ENCODE measurements at regions not wholly inside any gene's neighbourhood (a gene's known extent, or its start where the extent isn't known, plus 50 kb on each side); places are given as distances from the start of the nearest gene placed in this dataset.

DNA sequence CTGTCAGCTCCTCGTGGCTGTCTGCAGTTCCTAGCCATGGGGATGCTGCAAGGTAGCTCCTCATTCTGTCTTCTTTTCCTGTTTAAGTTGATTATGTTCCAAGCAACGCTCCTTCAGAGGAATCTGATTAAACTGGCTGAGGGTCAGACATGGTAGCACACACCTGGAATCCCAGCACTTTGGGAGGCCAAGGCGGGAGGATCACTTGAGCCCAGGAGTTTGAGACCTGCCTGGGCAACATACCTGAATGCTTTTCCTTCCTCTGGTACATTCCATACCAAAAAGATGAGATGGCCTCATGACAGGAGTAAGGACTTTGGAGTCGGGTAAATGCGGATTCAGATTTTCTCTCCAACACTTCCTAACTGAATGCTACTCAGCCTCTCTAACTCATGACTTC, 246.8 kb upstream of the JARID2 start:
- DNase-seq: no peak
- TF ChIP-seq FOXM1 (IDR thresholded peaks at IDR 0.05; ENCODE audit: low read depth) (no peak), RAD21 (IDR thresholded peaks at IDR 0.05; ENCODE audit: low read length) (no peak), JUND (IDR thresholded peaks at IDR 0.05) (no peak), ZBTB33 (IDR thresholded peaks at IDR 0.05; ENCODE audit: borderline replicate concordance, low read depth) (no peak), TEAD4 (IDR thresholded peaks at IDR 0.05; ENCODE audit: borderline replicate concordance, insufficient read depth) (no peak), GATA2 (CRISPR knock-in tag; IDR thresholded peaks at IDR 0.05) (no peak), FOXJ3 (CRISPR knock-in tag; IDR thresholded peaks at IDR 0.05) (no peak), TAF1 (IDR thresholded peaks at IDR 0.05; ENCODE audit: borderline replicate concordance, low read depth, low read length) (no peak), POLR2AphosphoS5 (IDR thresholded peaks at IDR 0.05; ENCODE audit: low read depth, low read length) (no peak), FOSL2 (IDR thresholded peaks at IDR 0.05; ENCODE audit: borderline replicate concordance, low read depth) (no peak), RCOR1 (IDR thresholded peaks at IDR 0.05; ENCODE audit: low read length) (no peak), YY1 (IDR thresholded peaks at IDR 0.05; ENCODE audit: low read depth) (no peak), CTCF (IDR thresholded peaks at IDR 0.05) (no peak), RFX5 (IDR thresholded peaks at IDR 0.05; ENCODE audit: low read length) (no peak), SIN3A (IDR thresholded peaks at IDR 0.05; ENCODE audit: borderline replicate concordance, low read depth, low read length) (no peak)
- TF ChIP-seq, protein P1, sequence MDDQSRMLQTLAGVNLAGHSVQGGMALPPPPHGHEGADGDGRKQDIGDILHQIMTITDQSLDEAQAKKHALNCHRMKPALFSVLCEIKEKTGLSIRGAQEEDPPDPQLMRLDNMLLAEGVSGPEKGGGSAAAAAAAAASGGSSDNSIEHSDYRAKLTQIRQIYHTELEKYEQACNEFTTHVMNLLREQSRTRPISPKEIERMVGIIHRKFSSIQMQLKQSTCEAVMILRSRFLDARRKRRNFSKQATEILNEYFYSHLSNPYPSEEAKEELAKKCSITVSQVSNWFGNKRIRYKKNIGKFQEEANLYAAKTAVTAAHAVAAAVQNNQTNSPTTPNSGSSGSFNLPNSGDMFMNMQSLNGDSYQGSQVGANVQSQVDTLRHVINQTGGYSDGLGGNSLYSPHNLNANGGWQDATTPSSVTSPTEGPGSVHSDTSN (IDR thresholded peaks at IDR 0.05): no peak
- TF ChIP-seq, protein P2, sequence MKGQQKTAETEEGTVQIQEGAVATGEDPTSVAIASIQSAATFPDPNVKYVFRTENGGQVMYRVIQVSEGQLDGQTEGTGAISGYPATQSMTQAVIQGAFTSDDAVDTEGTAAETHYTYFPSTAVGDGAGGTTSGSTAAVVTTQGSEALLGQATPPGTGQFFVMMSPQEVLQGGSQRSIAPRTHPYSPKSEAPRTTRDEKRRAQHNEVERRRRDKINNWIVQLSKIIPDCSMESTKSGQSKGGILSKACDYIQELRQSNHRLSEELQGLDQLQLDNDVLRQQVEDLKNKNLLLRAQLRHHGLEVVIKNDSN (IDR thresholded peaks at IDR 0.05; ENCODE audit: borderline replicate concordance, low read depth): no peak
- TF ChIP-seq, protein P3, sequence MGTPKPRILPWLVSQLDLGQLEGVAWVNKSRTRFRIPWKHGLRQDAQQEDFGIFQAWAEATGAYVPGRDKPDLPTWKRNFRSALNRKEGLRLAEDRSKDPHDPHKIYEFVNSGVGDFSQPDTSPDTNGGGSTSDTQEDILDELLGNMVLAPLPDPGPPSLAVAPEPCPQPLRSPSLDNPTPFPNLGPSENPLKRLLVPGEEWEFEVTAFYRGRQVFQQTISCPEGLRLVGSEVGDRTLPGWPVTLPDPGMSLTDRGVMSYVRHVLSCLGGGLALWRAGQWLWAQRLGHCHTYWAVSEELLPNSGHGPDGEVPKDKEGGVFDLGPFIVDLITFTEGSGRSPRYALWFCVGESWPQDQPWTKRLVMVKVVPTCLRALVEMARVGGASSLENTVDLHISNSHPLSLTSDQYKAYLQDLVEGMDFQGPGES (IDR thresholded peaks at IDR 0.05; ENCODE audit: low read depth, low read length): no peak
- TF ChIP-seq, protein P4, sequence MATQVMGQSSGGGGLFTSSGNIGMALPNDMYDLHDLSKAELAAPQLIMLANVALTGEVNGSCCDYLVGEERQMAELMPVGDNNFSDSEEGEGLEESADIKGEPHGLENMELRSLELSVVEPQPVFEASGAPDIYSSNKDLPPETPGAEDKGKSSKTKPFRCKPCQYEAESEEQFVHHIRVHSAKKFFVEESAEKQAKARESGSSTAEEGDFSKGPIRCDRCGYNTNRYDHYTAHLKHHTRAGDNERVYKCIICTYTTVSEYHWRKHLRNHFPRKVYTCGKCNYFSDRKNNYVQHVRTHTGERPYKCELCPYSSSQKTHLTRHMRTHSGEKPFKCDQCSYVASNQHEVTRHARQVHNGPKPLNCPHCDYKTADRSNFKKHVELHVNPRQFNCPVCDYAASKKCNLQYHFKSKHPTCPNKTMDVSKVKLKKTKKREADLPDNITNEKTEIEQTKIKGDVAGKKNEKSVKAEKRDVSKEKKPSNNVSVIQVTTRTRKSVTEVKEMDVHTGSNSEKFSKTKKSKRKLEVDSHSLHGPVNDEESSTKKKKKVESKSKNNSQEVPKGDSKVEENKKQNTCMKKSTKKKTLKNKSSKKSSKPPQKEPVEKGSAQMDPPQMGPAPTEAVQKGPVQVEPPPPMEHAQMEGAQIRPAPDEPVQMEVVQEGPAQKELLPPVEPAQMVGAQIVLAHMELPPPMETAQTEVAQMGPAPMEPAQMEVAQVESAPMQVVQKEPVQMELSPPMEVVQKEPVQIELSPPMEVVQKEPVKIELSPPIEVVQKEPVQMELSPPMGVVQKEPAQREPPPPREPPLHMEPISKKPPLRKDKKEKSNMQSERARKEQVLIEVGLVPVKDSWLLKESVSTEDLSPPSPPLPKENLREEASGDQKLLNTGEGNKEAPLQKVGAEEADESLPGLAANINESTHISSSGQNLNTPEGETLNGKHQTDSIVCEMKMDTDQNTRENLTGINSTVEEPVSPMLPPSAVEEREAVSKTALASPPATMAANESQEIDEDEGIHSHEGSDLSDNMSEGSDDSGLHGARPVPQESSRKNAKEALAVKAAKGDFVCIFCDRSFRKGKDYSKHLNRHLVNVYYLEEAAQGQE (IDR thresholded peaks at IDR 0.05; ENCODE audit: low read depth, low read length): no peak
- no peaks in the 10 kb centered on the region for H3K9me2 ChIP-seq
- H3K9ac ChIP-seq: no peak overlapping the region
- CTCF ChIA-PET: no interaction called here
- no peak overlapping the region for H2AFZ ChIP-seq (ENCODE audit: low read depth)
- H3K4me2 ChIP-seq: no peak overlapping the region
- H3K27me3 ChIP-seq (ENCODE audit: insufficient read depth): no peaks in the 10 kb centered on the region
- H3F3A ChIP-seq (replicated peaks; ENCODE audit: insufficient read depth): no peaks in the 10 kb centered on the region
- H3K9me3 ChIP-seq: no peaks in the 10 kb centered on the region
- no peaks in the 10 kb centered on the region; a peak in 1 of 4 replicates for H3K4me1 ChIP-seq (ENCODE audit: control insufficient read depth in 1 of 2, insufficient read depth in 2 of 2, low read depth in 1 of 2, low read length in 1 of 2)
- POLR2A ChIA-PET: interaction anchor here (0.6 kb wide), 1 partner anchor 410 kb away, joined by 3 read pairs; no protein-coding TSS in a partner anchor
- H3K27ac ChIP-seq (ENCODE audit: low read depth in 2 of 2, low read length in 1 of 2): no peak overlapping the region
- no peaks in the 10 kb centered on the region for H3K79me2 ChIP-seq (ENCODE audit: insufficient read depth)
- H4K20me1 ChIP-seq (ENCODE audit: insufficient read depth): no peaks in the 10 kb centered on the region
- H3K4me3 ChIP-seq (ENCODE audit: low read depth in 2 of 2, low read length in 1 of 2): no peak overlapping the region
- no peaks in the 10 kb centered on the region for H3K36me3 ChIP-seq (replicated peaks in 1 of 2; ENCODE audit: control insufficient read depth in 1 of 2, insufficient read depth in 2 of 2, low read length in 1 of 2)
- WGBS (ENCODE audit: low lambda C conversion rate): 57% methylated on average over 5 of the region's 5 CpGs

All from SK-N-SH (cell line).